ENCODE measurements at regions not wholly inside any gene's neighbourhood (a gene's known extent, or its start where the extent isn't known, plus 50 kb on each side); places are given as distances from the start of the nearest gene placed in this dataset.

GRCh38 chr13:71979616-71980015, 112.6 kb upstream of the DACH1 start:
- no peak for TF ChIP-seq ZNF331 (CRISPR knock-in tag; IDR thresholded peaks at IDR 0.05)
- no peak for TF ChIP-seq STAT5B (CRISPR knock-in tag; IDR thresholded peaks at IDR 0.05)
- TF ChIP-seq HDAC1 (CRISPR knock-in tag; IDR thresholded peaks at IDR 0.05), result no peak
- TF ChIP-seq ARNT2 (CRISPR knock-in tag; IDR thresholded peaks at IDR 0.05; ENCODE audit: low read depth), result no peak
- no peak for TF ChIP-seq PCBP1 (IDR thresholded peaks at IDR 0.05; ENCODE audit: borderline replicate concordance, low read depth, low read length)
